DND-41 (cell line): ENCODE measurements at regions not wholly inside any gene's neighbourhood (a gene's known extent, or its start where the extent isn't known, plus 50 kb on each side); places are given as distances from the start of the nearest gene placed in this dataset.

Experiments
- ATAC-seq: fragments of 200-7000 bp; cut with Tn5 transposase; 3 replicates; pipeline ENCODE4 v1.9.1; 2021; ENCODE audit warnings: low read depth; ENCODE audit not compliant: insufficient read depth
- DNase-seq: peaks from one replicate; pipeline ENCODE4 v3.0.0-alpha.2; 2020
- H2AFZ ChIP-seq: 2 replicates; pipeline ENCODE4 v1.6.0; 2012; ENCODE audit warnings: low read depth, low read length
- H3K27ac ChIP-seq: 2 replicates; pipeline ENCODE4 v1.5.1; 2012; ENCODE audit warnings: low read length, inconsistent platforms
- H3K27me3 ChIP-seq: fragments of 200-600 bp; sonication (generic); 2 replicates; pipeline ENCODE4 v1.6.0; 2012; ENCODE audit warnings: low read length, mild to moderate bottlenecking, inconsistent platforms; ENCODE audit not compliant: insufficient read depth, poor library complexity
- H3K36me3 ChIP-seq: 2 replicates; pipeline ENCODE4 v1.5.1; 2012; ENCODE audit warnings: low read length, inconsistent platforms; ENCODE audit not compliant: insufficient read depth
- H3K4me1 ChIP-seq: 2 replicates; pipeline ENCODE4 v1.5.1; 2012; ENCODE audit warnings: mild to moderate bottlenecking, low read length; ENCODE audit not compliant: insufficient read depth
- H3K4me2 ChIP-seq: 2 replicates; pipeline ENCODE4 v1.6.0; 2012; ENCODE audit warnings: mild to moderate bottlenecking, moderate library complexity, low read length, inconsistent platforms; ENCODE audit not compliant: insufficient read depth
- H3K4me3 ChIP-seq, 2 experiments: fragments of 200-600 bp in 1 of 2; shearing (Covaris generic) in 1 of 2; 2 replicates each; pipeline ENCODE4 v1.5.1; 2012 to 2016; ENCODE audit warnings: inconsistent platforms in 2 of 2, low read length in 2 of 2, mild to moderate bottlenecking in 2 of 2, low read depth in 1 of 2, moderate library complexity in 1 of 2
- H3K79me2 ChIP-seq: 2 replicates; pipeline ENCODE4 v1.6.0; 2012; ENCODE audit warnings: low read length, inconsistent platforms; ENCODE audit not compliant: insufficient read depth
- H3K9ac ChIP-seq: 2 replicates; pipeline ENCODE4 v1.6.0; 2012; ENCODE audit warnings: low read depth, mild to moderate bottlenecking, inconsistent platforms, low read length, moderate library complexity
- H3K9me3 ChIP-seq: 2 replicates; pipeline ENCODE4 v1.5.1; 2012; ENCODE audit warnings: low read length, moderate library complexity, mild to moderate bottlenecking, inconsistent platforms; ENCODE audit not compliant: insufficient read depth, severe bottlenecking
- H4K20me1 ChIP-seq: 2 replicates; pipeline ENCODE4 v1.6.0; 2012; ENCODE audit warnings: low read length; ENCODE audit not compliant: insufficient read depth
- EZH2 ChIP-seq: IDR thresholded peaks from 3 replicates; pipeline ENCODE4 v1.6.1; 2012; ENCODE audit warnings: borderline replicate concordance, low read depth, mild to moderate bottlenecking, moderate library complexity, low read length, inconsistent platforms; ENCODE audit not compliant: severe bottlenecking
- TF ChIP-seq, protein P1 (sequence below): IDR thresholded peaks from 2 replicates; pipeline ENCODE4 v1.5.1; 2012; ENCODE audit warnings: borderline replicate concordance, low read length, moderate library complexity, mild to moderate bottlenecking; ENCODE audit not compliant: poor library complexity, severe bottlenecking; ENCODE audit errors: extremely low read depth

DNA sequence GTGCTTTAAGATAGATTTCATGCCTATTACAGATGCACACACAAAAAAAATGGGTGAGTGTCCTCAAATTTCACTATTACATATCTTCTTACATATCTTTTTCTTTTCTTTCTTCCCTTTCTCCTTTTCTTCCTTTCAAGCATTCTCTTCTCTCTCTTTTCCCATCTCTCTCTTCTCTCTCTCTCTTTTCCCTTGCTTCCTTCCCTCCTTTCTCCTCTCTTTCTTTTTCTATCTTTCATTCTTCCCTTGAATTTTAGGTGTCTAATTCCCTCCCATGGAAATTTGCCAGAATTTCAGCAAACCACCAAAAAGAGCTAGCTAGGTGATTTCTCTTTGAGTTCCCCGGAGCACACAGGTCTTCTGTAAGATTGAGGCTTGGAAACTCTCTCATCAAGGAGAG lies 395.3 kb upstream of the RUNX1 start:
- DNase-seq, result no peak
- H3K27me3 ChIP-seq, result no peaks in the 10 kb centered on the region
- no peak for ATAC-seq
- H4K20me1 ChIP-seq, result no peaks in the 10 kb centered on the region
- no peak overlapping the region for H3K4me3 ChIP-seq
- H3K4me1 ChIP-seq, result peaks cover 19% of the 10 kb centered on the region
- H3K9ac ChIP-seq, result no peak overlapping the region
- no peaks in the 10 kb centered on the region for H3K36me3 ChIP-seq
- no peaks in the 10 kb centered on the region for H3K9me3 ChIP-seq
- H2AFZ ChIP-seq, result no peak overlapping the region; the same call in 1 of the 2 replicates
- TF ChIP-seq, protein P1, sequence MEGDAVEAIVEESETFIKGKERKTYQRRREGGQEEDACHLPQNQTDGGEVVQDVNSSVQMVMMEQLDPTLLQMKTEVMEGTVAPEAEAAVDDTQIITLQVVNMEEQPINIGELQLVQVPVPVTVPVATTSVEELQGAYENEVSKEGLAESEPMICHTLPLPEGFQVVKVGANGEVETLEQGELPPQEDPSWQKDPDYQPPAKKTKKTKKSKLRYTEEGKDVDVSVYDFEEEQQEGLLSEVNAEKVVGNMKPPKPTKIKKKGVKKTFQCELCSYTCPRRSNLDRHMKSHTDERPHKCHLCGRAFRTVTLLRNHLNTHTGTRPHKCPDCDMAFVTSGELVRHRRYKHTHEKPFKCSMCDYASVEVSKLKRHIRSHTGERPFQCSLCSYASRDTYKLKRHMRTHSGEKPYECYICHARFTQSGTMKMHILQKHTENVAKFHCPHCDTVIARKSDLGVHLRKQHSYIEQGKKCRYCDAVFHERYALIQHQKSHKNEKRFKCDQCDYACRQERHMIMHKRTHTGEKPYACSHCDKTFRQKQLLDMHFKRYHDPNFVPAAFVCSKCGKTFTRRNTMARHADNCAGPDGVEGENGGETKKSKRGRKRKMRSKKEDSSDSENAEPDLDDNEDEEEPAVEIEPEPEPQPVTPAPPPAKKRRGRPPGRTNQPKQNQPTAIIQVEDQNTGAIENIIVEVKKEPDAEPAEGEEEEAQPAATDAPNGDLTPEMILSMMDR, result no peak
- TF ChIP-seq EZH2, result no peak
- no peak overlapping the region for H3K4me2 ChIP-seq
- H3K27ac ChIP-seq, result no peak overlapping the region
- no peaks in the 10 kb centered on the region for H3K79me2 ChIP-seq

DNA sequence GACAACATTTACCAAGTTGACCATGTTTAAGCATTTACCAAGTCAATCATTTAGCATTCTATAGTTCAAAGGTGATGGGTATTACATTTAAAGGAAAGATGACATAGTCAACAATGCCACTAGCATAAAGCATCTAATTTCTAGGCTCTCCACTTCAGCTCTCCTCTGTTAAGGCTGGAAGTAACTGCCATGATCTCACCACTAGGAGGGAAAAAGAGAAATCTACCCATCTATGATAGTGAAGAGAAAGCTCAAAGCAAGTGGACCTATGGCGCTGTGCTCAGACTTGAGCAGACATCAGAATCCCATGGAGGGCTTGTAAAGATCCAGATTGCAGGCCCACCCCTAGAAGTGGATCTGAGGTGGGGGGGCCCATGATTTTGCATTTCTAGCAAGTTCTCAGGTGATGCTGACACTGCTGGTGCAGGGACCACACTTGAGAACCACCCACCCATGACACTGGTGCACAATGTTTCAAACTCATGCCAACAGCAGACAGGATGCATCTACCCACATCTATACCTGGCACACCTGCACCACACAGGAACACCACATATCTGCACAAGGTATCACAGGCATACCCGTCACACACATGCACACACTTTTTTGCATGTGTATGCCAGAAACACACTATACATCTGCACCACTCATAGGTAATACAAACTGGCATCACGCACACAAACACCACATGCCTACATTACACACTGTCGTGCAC lies 392.9 kb upstream of the RUNX1 start:
- Histone ChIP-seq H3K9ac (no peak overlapping the region), H3K27me3 (no peaks in the 10 kb centered on the region), H3K27ac (no peak overlapping the region), H4K20me1 (no peaks in the 10 kb centered on the region), H3K36me3 (no peaks in the 10 kb centered on the region), H3K79me2 (no peaks in the 10 kb centered on the region), H3K4me2 (no peak overlapping the region), H3K4me3 (no peak overlapping the region), H2AFZ (no peak overlapping the region), H3K4me1 (peaks cover 40% of the 10 kb centered on the region), H3K9me3 (no peaks in the 10 kb centered on the region)
- no peak for ATAC-seq
- TF ChIP-seq, protein P1, result peak; percentile 19
- TF ChIP-seq EZH2, result no peak
- no peak for DNase-seq

GRCh38 chr21:35438643-35439404 lies 389.7 kb upstream of the RUNX1 start:
- DNase-seq (peak; percentile 58), ATAC-seq (peak; percentile 86)
- Histone ChIP-seq H3K27ac (peak overlapping the region; percentile 68), H4K20me1 (no peaks in the 10 kb centered on the region), H3K79me2 (no peaks in the 10 kb centered on the region), H3K4me3 (peak overlapping the region in 1 of 2 experiments; percentile 32; a peak in 2 of 4 replicates), H3K4me1 (peaks cover 31% of the 10 kb centered on the region), H3K36me3 (no peaks in the 10 kb centered on the region), H3K27me3 (no peaks in the 10 kb centered on the region), H2AFZ (peak overlapping the region; percentile 66), H3K9ac (peak overlapping the region; percentile 24; the same call in 1 of the 2 replicates), H3K9me3 (peaks cover 12% of the 10 kb centered on the region), H3K4me2 (peak overlapping the region; percentile 58)
- TF ChIP-seq, protein P1, result no peak
- no peak for TF ChIP-seq EZH2
